Upper lobe of left lung (tissue), 4 donors: ENCODE measurements at regions not wholly inside any gene's neighbourhood (a gene's known extent, or its start where the extent isn't known, plus 50 kb on each side); places are given as distances from the start of the nearest gene placed in this dataset.

Experiments used
- CTCF ChIP-seq, 6 experiments: fragments of 450-650 bp in 4 of 6; fragments of 200-600 bp in 2 of 6; sonication (generic) in 2 of 6; IDR thresholded peaks; one replicate each; pipeline ENCODE4 v1.5.1; 2016 to 2019; ENCODE audit warnings: antibody characterized with exemption in 6 of 6
- EP300 ChIP-seq, 4 donors: sonication (generic); formaldehyde crosslinking; IDR thresholded peaks; one replicate each; pipeline ENCODE4 v1.5.1; 2017; ENCODE audit warnings: antibody characterized with exemption in 4 of 4, control low read depth in 2 of 4

DNA sequence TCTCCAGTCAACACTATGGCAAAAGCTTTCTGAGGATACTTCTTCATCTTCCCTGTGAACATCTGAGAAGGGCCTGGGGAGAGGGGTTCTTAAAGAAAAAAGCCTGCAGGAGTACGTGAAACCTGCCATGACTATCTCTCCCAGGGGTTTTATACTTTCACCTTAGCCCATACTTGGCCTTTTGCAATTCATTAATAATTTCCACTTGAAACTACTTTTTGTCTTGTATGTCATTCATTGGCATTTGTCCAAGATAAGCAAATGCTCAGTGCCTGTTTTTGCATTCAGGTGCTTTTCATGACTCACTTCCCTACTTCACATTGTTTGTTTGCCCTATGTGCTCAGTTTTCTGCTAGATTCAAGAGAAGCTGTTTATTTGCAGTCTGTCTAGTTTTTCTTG, 580.3 kb upstream of the GJE1 start:
- TF ChIP-seq CTCF (IDR thresholded peaks at IDR 0.05): no peak
- TF ChIP-seq EP300 (IDR thresholded peaks at IDR 0.05): peak in 1 of 4 donors; percentile 65
